ENCODE measurements at regions not wholly inside any gene's neighbourhood (a gene's known extent, or its start where the extent isn't known, plus 50 kb on each side); places are given as distances from the start of the nearest gene placed in this dataset.

DNA sequence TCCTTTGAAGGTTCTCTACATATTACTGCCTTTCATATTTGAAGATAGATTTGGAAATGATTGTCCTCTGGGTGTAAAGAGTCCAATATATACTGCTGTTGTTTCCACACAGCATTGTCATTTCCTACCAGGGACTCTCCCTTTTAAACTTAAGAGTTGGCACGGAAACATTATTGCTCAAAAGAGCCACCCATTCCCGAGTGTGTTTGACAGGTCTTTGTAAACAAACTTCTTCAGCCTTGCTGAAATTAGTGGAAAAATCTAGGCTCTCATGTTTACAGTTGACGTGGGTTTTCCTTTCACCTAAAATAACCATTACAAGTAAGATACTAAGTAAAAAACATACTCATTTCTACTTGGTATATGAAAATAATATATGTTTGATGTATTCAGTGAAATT lies 111.4 kb upstream of the LIMCH1 start:
- Histone ChIP-seq H3K36me3 (ENCODE audit: insufficient read depth, low read length) (no peaks in the 10 kb centered on the region), H4K20me1 (ENCODE audit: insufficient read depth, low read length) (no peaks in the 10 kb centered on the region), H3K27ac (ENCODE audit: low read depth, low read length) (no peak overlapping the region), H3K4me1 (ENCODE audit: insufficient read depth, low read length) (no peaks in the 10 kb centered on the region), H3K79me2 (ENCODE audit: insufficient read depth, low read length) (no peaks in the 10 kb centered on the region), H3K9me3 (ENCODE audit: low read depth, low read length) (no peaks in the 10 kb centered on the region), H2AFZ (ENCODE audit: low read length) (no peak overlapping the region), H3K4me3 (ENCODE audit: insufficient read depth, low read length) (no peak overlapping the region), H3K27me3 (ENCODE audit: insufficient read depth, low read length) (no peaks in the 10 kb centered on the region), H3K4me2 (ENCODE audit: insufficient read depth, low read length) (no peak overlapping the region)
- TF ChIP-seq, protein P1, sequence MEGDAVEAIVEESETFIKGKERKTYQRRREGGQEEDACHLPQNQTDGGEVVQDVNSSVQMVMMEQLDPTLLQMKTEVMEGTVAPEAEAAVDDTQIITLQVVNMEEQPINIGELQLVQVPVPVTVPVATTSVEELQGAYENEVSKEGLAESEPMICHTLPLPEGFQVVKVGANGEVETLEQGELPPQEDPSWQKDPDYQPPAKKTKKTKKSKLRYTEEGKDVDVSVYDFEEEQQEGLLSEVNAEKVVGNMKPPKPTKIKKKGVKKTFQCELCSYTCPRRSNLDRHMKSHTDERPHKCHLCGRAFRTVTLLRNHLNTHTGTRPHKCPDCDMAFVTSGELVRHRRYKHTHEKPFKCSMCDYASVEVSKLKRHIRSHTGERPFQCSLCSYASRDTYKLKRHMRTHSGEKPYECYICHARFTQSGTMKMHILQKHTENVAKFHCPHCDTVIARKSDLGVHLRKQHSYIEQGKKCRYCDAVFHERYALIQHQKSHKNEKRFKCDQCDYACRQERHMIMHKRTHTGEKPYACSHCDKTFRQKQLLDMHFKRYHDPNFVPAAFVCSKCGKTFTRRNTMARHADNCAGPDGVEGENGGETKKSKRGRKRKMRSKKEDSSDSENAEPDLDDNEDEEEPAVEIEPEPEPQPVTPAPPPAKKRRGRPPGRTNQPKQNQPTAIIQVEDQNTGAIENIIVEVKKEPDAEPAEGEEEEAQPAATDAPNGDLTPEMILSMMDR (IDR thresholded peaks at IDR 0.05; ENCODE audit: extremely low read depth, low read depth, low read length): no peak
- DNase-seq (ENCODE audit: insufficient read length, low spot score, missing footprints): no peak

DNA sequence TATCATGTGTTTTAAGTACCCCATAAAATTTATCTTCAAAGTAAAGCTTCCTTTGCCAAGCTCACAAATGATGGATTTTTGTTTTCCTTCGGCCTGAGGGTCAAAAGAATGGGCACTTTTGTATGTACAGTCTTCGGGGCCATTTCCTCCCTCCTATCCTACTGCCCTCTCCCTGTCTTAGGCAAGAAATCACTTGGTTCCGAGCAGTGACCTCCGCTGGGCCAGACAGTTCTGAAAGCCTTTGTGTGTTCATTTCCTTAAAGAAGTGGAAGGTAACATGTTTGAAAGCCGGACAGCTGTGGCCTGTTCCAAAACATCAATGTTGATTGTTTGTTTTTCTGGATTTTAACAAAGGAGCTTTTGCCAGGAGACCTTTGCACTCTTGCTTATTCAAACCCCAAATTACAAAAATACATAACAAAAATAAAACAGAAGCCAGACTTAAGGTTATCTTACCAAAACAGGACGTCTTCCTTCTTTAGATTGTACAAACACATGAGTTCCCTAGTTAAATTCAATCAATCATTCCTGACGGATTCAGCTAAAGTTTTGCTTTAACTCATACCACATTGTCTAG lies 110.6 kb upstream of the LIMCH1 start:
- no peaks in the 10 kb centered on the region for H4K20me1 ChIP-seq (ENCODE audit: insufficient read depth, low read length)
- H3K4me3 ChIP-seq (ENCODE audit: insufficient read depth, low read length): no peak overlapping the region
- H3K4me2 ChIP-seq (ENCODE audit: insufficient read depth, low read length): no peak overlapping the region
- H3K27me3 ChIP-seq (ENCODE audit: insufficient read depth, low read length): no peaks in the 10 kb centered on the region
- no peak for DNase-seq (ENCODE audit: insufficient read length, low spot score, missing footprints)
- TF ChIP-seq, protein P1 (IDR thresholded peaks at IDR 0.05; ENCODE audit: extremely low read depth, low read depth, low read length): no peak
- no peaks in the 10 kb centered on the region for H3K79me2 ChIP-seq (ENCODE audit: insufficient read depth, low read length)
- H3K36me3 ChIP-seq (ENCODE audit: insufficient read depth, low read length): no peaks in the 10 kb centered on the region
- H3K4me1 ChIP-seq (ENCODE audit: insufficient read depth, low read length): no peaks in the 10 kb centered on the region
- H3K9me3 ChIP-seq (ENCODE audit: low read depth, low read length): no peaks in the 10 kb centered on the region
- no peak overlapping the region for H2AFZ ChIP-seq (ENCODE audit: low read length)
- H3K27ac ChIP-seq (ENCODE audit: low read depth, low read length): no peak overlapping the region

DNA sequence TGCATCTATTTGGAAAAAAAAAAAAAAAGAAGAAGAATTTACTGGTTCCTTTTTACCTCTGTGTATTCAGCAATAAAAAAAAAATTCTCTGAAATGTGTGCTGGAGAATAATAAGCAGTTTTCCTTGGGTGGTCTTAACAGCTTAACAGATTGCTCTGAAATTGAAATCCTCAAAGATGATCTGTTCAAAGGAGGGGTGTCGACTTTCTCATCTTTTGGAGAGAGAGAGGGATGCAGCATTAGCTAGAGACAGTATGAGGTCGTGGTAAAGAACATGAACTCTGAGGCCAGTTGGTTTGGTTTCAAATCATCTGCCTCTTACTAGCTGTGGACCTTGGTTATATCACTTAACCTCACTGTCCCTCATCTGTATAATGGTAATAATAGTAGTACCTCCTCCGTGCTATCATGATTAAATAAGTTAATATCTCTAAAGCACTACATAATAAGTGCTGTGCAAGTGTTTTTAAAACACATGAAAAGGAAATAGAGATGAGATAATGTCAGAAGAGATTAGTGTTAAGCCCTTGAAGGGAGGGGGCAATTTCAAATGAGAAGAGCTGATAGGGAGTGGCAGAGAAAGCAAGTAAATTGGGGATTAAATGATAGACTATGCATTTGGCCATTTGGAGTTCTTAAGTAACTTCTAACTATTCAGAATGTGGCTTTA lies 109.9 kb upstream of the LIMCH1 start:
- Histone ChIP-seq H3K4me2 (ENCODE audit: insufficient read depth, low read length) (no peak overlapping the region), H3K27ac (ENCODE audit: low read depth, low read length) (no peak overlapping the region), H3K4me3 (ENCODE audit: insufficient read depth, low read length) (no peak overlapping the region), H2AFZ (ENCODE audit: low read length) (no peak overlapping the region), H3K36me3 (ENCODE audit: insufficient read depth, low read length) (no peaks in the 10 kb centered on the region), H3K79me2 (ENCODE audit: insufficient read depth, low read length) (no peaks in the 10 kb centered on the region), H3K4me1 (ENCODE audit: insufficient read depth, low read length) (peaks cover 2% of the 10 kb centered on the region), H4K20me1 (ENCODE audit: insufficient read depth, low read length) (no peaks in the 10 kb centered on the region), H3K27me3 (ENCODE audit: insufficient read depth, low read length) (no peaks in the 10 kb centered on the region), H3K9me3 (ENCODE audit: low read depth, low read length) (no peaks in the 10 kb centered on the region)
- no peak for DNase-seq (ENCODE audit: insufficient read length, low spot score, missing footprints)
- TF ChIP-seq, protein P1 (IDR thresholded peaks at IDR 0.05; ENCODE audit: extremely low read depth, low read depth, low read length): no peak

DNA sequence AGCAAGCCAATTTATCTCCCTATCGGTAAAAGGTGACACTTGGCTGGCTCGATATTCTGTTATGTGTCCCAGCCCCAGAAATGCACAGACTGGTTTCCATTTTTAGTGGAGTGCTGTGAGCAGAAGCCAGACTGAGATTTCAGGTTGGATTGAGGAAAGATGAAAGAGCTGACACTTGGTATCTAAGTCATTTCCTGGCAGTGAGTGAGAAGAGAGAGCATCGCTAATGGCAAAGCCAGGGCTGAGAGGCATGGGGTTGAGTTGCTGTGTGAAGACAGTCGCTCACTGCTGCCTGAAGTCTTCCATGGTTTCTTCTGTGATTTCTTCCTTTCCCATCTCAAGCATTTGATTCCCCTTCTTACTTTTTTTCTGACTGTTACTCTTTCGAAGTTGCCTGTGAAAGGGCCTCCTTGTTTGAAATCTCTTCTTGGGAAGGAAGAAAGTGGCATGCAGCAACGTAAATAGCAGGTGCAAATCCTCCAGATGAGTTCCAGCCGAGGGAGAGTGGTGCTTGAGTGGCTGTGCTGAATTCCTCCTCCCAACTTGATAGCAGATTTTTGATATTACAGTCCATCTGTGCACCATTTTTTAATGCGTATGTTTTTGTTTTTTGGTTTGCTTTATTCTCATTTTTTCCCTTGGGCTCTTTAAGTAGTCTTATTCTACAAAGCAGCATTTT lies 109.2 kb upstream of the LIMCH1 start:
- DNase-seq (ENCODE audit: insufficient read length, low spot score, missing footprints): no peak
- Histone ChIP-seq H4K20me1 (ENCODE audit: insufficient read depth, low read length) (no peaks in the 10 kb centered on the region), H3K4me3 (ENCODE audit: insufficient read depth, low read length) (no peak overlapping the region), H2AFZ (ENCODE audit: low read length) (no peak overlapping the region), H3K9me3 (ENCODE audit: low read depth, low read length) (no peaks in the 10 kb centered on the region), H3K79me2 (ENCODE audit: insufficient read depth, low read length) (no peaks in the 10 kb centered on the region), H3K4me1 (ENCODE audit: insufficient read depth, low read length) (peaks cover 5% of the 10 kb centered on the region), H3K36me3 (ENCODE audit: insufficient read depth, low read length) (no peaks in the 10 kb centered on the region), H3K4me2 (ENCODE audit: insufficient read depth, low read length) (no peak overlapping the region), H3K27ac (ENCODE audit: low read depth, low read length) (no peak overlapping the region), H3K27me3 (ENCODE audit: insufficient read depth, low read length) (no peaks in the 10 kb centered on the region)
- TF ChIP-seq, protein P1 (IDR thresholded peaks at IDR 0.05; ENCODE audit: extremely low read depth, low read depth, low read length): no peak

Measured in osteoblast (primary cell).